Thyroid gland (tissue), 4 donors: ENCODE measurements at regions not wholly inside any gene's neighbourhood (a gene's known extent, or its start where the extent isn't known, plus 50 kb on each side); places are given as distances from the start of the nearest gene placed in this dataset.

Experiments used
- DNase-seq, 2 donors: peaks; one replicate each; pipeline ENCODE4 v3.0.0-alpha.2; 2019
- H3K27ac ChIP-seq, 3 donors: fragments of 200-600 bp; sonication (generic); 1 replicate in 2 of 3; 2 replicates in 1 of 3; pipeline ENCODE4 v1.5.1; 2016 to 2019; ENCODE audit warnings: mild to moderate bottlenecking in 1 of 3, moderate library complexity in 1 of 3
- H3K27me3 ChIP-seq: fragments of 200-600 bp; sonication (generic); one replicate; pipeline ENCODE4 v1.5.1; 2019
- H3K36me3 ChIP-seq, 2 donors: fragments of 200-600 bp; sonication (generic); one replicate each; pipeline ENCODE4 v1.5.1; 2016 to 2019
- H3K4me1 ChIP-seq, 2 donors: fragments of 200-600 bp; sonication (generic); one replicate each; pipeline ENCODE4 v1.5.1; 2017 to 2019
- H3K4me3 ChIP-seq, 3 donors: fragments of 200-600 bp; sonication (generic); replicated peaks in 1 of 3; 1 replicate in 2 of 3; 2 replicates in 1 of 3; pipeline ENCODE4 v1.5.1; 2016; ENCODE audit warnings: mild to moderate bottlenecking in 1 of 3
- H3K9me3 ChIP-seq: fragments of 200-600 bp; sonication (generic); one replicate; pipeline ENCODE4 v1.5.1; 2017
- POLR2A ChIP-seq, 2 donors: fragments of 450-650 bp; IDR thresholded peaks; one replicate each; pipeline ENCODE4 v1.6.1; 2017; ENCODE audit warnings: antibody characterized with exemption in 2 of 2, mild to moderate bottlenecking in 2 of 2, moderate library complexity in 1 of 2
- WGBS, 2 donors: methylation state at CpG; one replicate each; pipeline ENCODE4 v1.1.5; 2017; 5-methylcytosine and 5-hydroxymethylcytosine counted together
- intact Hi-C: fragments of 100-400 bp; cut with DNase I; formaldehyde crosslinking; loops from one replicate; pipeline ENCODE4 v1.15.1; 2023
- TF ChIP-seq, protein P1 (sequence below), 6 experiments: fragments of 200-600 bp in 3 of 6; fragments of 450-650 bp in 3 of 6; sonication (generic) in 3 of 6; IDR thresholded peaks; one replicate each; pipeline ENCODE4 v1.5.1; 2016 to 2019; ENCODE audit warnings: antibody characterized with exemption in 6 of 6, mild to moderate bottlenecking in 2 of 6, inconsistent platforms in 1 of 6, moderate library complexity in 1 of 6

GRCh38 chr11:71148716-71149115, 103.7 kb downstream of the SHANK2 start:
- peak in 1 of 2 donors; percentile 20 for DNase-seq
- intact Hi-C loops: no loop called here
- H3K4me3 ChIP-seq: no peak overlapping the region
- WGBS, 2 donors: 40 to 52% methylated on average over 8 of the region's 8 CpGs
- TF ChIP-seq, protein P1, sequence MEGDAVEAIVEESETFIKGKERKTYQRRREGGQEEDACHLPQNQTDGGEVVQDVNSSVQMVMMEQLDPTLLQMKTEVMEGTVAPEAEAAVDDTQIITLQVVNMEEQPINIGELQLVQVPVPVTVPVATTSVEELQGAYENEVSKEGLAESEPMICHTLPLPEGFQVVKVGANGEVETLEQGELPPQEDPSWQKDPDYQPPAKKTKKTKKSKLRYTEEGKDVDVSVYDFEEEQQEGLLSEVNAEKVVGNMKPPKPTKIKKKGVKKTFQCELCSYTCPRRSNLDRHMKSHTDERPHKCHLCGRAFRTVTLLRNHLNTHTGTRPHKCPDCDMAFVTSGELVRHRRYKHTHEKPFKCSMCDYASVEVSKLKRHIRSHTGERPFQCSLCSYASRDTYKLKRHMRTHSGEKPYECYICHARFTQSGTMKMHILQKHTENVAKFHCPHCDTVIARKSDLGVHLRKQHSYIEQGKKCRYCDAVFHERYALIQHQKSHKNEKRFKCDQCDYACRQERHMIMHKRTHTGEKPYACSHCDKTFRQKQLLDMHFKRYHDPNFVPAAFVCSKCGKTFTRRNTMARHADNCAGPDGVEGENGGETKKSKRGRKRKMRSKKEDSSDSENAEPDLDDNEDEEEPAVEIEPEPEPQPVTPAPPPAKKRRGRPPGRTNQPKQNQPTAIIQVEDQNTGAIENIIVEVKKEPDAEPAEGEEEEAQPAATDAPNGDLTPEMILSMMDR (IDR thresholded peaks at IDR 0.05): no peak
- TF ChIP-seq POLR2A (IDR thresholded peaks at IDR 0.05): no peak
- peaks cover 5 to 11% of the 10 kb centered on the region in 2 donors for H3K4me1 ChIP-seq
- no peaks in the 10 kb centered on the region for H3K27me3 ChIP-seq
- no peaks in the 10 kb centered on the region for H3K36me3 ChIP-seq
- no peak overlapping the region for H3K27ac ChIP-seq
- H3K9me3 ChIP-seq: no peaks in the 10 kb centered on the region

DNA sequence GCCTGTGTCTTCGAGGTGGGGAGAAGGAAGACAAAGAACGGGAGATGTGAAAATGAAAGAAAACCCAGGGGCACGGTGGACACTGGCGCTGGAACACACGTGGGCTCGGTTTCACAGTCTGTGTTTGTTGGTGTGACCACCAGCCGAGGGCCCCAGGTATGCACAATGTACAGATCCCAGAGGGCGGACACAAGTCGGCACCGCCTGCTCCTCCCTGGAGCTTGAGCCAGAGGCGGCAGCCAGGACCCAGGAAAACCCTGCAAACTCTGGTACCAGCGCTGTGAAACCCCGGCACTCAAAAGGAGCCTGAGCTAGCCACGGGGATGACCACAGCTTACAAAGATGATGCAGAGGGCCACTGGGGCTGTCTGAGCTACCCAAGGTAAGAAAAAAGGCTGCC, 105.0 kb downstream of the SHANK2 start:
- Histone ChIP-seq H3K27ac (no peak overlapping the region), H3K4me1 (peaks cover 0 to 5% of the 10 kb centered on the region in 2 donors), H3K27me3 (no peaks in the 10 kb centered on the region), H3K36me3 (no peaks in the 10 kb centered on the region), H3K9me3 (no peaks in the 10 kb centered on the region), H3K4me3 (no peak overlapping the region)
- intact Hi-C loops: no loop called here
- 88 to 92% methylated on average over 13 to 14 of the region's 14 CpGs for WGBS, 2 donors
- no peak for DNase-seq
- TF ChIP-seq, protein P1 (IDR thresholded peaks at IDR 0.05): no peak
- no peak for TF ChIP-seq POLR2A (IDR thresholded peaks at IDR 0.05)

DNA sequence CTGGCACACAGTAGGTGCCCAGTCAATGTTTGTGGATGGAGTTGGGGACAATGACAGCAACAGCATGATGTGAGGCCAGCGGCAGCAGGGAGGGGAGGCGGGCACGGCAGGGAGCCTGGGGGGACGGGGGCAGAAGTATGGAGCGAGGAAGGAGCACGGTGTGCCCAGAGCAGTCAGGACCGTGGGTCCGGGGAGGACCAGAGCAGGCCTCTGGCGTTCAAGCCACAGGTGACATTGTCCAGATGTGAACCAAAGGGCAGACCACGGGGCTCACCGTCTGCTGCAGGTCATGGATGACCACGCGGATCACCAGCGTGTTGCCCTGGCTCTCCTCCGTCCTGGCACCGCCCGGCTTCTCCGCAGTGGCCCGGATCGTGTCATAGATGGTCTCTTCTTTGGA, 105.5 kb downstream of the SHANK2 start:
- 93 to 97% methylated on average over 18 to 20 of the region's 20 CpGs for WGBS, 2 donors
- H3K4me3 ChIP-seq: no peak overlapping the region

GRCh38 chr11:71145988-71146824, 106.2 kb downstream of the SHANK2 start:
- peaks cover 0 to 5% of the 10 kb centered on the region in 2 donors for H3K4me1 ChIP-seq
- H3K27me3 ChIP-seq: no peaks in the 10 kb centered on the region
- TF ChIP-seq POLR2A (IDR thresholded peaks at IDR 0.05): no peak
- TF ChIP-seq, protein P1 (IDR thresholded peaks at IDR 0.05): no peak
- DNase-seq: no peak
- intact Hi-C loops: no loop called here
- no peaks in the 10 kb centered on the region for H3K9me3 ChIP-seq
- no peak overlapping the region for H3K4me3 ChIP-seq
- H3K36me3 ChIP-seq: no peaks in the 10 kb centered on the region
- 79 to 87% methylated on average over 19 to 20 of the region's 24 CpGs for WGBS, 2 donors
- no peak overlapping the region for H3K27ac ChIP-seq

More for the DNA sequence above, 105.5 kb downstream of the SHANK2 start:
- H3K4me1 ChIP-seq: peaks cover 0 to 5% of the 10 kb centered on the region in 2 donors
- intact Hi-C loops: no loop called here
- H3K9me3 ChIP-seq: no peaks in the 10 kb centered on the region
- no peak overlapping the region for H3K27ac ChIP-seq
- H3K27me3 ChIP-seq: no peaks in the 10 kb centered on the region
- no peak for TF ChIP-seq POLR2A (IDR thresholded peaks at IDR 0.05)
- TF ChIP-seq, protein P1 (IDR thresholded peaks at IDR 0.05): no peak
- DNase-seq: no peak
- no peaks in the 10 kb centered on the region for H3K36me3 ChIP-seq

DNA sequence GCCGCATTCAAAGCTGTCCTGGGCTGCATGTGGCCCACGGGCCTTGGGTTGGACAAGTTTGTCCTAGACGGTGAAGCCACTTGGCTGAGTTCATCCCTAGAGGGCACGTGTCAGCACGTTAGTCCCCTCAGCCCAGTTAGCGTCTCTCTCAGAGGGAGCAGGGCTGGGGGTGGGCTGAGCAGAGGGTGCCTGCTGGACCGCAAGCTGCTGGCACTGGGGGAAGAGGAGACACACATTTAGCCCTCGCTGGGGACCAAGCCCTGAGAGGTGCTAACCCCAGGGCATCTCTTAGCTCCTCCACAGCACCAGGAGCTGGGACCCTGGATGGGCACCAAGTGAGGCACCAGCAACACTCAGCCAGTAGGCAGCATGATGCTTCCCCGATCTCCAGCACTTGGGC, 107.0 kb downstream of the SHANK2 start:
- H3K4me3 ChIP-seq: no peak overlapping the region
- no peaks in the 10 kb centered on the region for H3K9me3 ChIP-seq
- no peak for TF ChIP-seq POLR2A (IDR thresholded peaks at IDR 0.05)
- TF ChIP-seq, protein P1 (IDR thresholded peaks at IDR 0.05): no peak
- peaks cover 5 to 12% of the 10 kb centered on the region in 2 donors for H3K4me1 ChIP-seq
- H3K36me3 ChIP-seq: no peaks in the 10 kb centered on the region
- WGBS, 2 donors: 84 to 85% methylated on average over 4 to 8 of the region's 9 CpGs
- no peak for DNase-seq
- no peak overlapping the region for H3K27ac ChIP-seq
- intact Hi-C loops: no loop called here
- no peaks in the 10 kb centered on the region for H3K27me3 ChIP-seq
